GM21390 (cell line): ENCODE measurements at regions not wholly inside any gene's neighbourhood (a gene's known extent, or its start where the extent isn't known, plus 50 kb on each side); places are given as distances from the start of the nearest gene placed in this dataset.
A peak's percentile ranks its signal among the peaks of the same experiment; 100 is the strongest.

Experiments used
- ATAC-seq: cut with Tn5 transposase; IDR thresholded peaks from one replicate; pipeline ENCODE4 v1.9.1; 2021; ENCODE audit not compliant: unreplicated experiment

DNA sequence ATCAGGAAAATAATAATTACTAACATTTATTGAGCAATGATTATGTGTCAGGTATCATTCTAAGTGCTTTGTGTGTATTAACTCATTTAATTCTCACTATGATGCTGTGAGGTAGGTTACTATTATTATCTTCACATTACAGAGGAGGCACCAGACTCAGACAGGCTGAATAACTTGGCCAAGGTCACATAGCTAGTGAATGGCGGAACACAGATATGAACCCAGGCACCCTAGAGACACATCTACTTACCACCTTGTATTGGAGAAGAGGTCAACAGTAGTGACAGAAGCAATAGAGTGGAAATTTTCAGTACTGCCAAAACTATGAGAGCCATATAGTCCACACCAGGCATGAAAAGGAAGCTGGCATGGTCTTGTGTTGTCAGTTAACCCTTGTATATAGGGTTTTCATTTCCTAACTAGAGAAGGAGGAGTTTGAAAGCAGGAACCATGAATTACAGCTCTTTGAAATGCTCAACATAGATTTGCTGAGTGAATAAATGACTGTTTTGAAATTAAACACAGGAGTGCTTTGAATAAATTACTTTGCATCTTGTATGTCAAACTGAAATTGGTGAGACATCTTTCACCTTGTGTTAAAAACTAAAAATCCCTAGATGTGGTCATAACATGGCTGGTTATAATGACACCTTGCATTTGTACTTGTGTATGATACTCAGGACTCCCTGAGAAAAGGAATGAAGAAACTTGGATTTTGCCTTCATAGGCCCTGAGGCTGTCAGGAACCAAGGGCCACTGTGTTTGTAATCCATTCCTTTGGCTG lies 71.8 kb downstream of the RTL9 start:
- ATAC-seq, result no peak

DNA sequence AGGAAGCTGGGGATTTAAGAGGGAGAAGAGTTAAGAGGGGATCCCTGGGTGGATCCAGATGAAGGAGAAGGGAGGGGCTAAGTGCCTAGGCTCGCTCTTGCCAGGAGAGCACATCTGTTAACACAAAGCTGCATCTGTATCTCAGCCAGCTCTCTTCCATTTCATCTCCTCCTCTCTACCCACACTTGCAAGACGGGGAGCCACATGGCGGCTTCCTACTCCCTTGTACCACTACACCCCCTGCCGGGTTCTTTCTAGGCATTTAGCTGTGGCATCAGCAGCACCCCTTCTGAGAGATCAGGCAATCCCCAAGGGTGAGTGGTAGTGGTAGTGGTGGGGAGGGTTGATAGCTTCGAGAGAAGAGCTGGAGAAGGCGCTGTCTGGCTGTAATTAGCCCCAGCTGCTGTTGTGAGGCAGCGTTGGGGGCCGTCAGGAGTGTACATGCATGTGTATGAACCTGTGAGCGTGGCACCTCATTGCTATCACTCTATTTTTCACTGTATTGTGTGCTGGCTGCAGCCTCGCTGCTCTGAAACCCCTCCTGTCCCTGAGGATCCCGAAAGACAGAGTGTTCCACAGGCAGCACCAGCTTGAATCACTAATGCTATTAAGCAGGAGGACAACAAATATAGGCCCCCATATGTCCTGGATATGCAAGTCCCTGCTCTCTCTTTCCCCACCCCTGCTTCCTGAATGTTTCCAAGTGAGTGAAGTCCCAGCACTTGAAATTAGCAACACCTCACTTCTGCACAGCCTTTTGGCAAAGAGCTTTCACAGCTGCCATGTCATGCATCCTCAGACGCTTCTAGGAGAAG lies 73.7 kb downstream of the RTL9 start:
- ATAC-seq, result no peak

GRCh38 chrX:110432906-110433215 lies 74.2 kb downstream of the RTL9 start:
- ATAC-seq, result no peak

DNA sequence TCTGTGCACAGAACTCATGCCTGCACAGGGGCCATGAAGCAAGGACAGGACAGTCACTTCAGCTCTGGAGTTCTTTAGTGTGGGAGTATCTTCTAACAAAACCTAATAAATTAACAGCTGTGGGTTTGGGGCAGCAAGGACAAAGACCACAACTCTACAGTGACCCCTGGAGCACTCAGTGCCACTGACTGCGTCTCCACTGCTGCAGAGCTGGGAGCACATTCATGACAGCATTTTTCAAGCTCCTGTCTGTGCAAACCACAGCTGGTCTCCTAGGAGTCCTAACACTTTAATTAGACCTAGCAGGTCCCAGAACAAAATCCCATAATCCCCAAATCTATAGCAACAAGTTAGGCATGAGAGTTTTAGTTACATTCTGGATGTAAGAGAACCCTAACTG lies 76.5 kb downstream of the RTL9 start:
- no peak for ATAC-seq

DNA sequence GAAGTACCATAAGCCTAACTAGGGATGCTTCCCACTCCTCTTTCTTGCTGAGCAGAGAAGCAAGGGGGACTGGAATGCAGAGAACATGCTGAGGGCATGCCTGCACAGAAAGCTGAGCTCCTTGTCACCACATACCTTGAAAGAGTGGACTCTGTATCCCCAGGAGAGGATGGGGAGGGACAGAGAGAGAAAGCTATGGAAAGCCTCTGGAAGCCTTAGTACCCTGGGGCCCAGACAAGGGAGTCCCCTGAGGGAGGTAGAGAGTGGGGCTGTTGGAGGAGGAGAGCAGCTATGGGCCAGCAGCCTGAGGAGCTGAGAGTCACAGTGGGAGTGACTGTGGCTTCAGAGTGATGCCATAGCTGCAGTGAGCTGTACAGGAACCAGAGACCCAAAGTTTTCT lies 77.9 kb downstream of the RTL9 start:
- ATAC-seq, result no peak

GRCh38 chrX:110437686-110438085 lies 79.0 kb downstream of the RTL9 start:
- no peak for ATAC-seq

DNA sequence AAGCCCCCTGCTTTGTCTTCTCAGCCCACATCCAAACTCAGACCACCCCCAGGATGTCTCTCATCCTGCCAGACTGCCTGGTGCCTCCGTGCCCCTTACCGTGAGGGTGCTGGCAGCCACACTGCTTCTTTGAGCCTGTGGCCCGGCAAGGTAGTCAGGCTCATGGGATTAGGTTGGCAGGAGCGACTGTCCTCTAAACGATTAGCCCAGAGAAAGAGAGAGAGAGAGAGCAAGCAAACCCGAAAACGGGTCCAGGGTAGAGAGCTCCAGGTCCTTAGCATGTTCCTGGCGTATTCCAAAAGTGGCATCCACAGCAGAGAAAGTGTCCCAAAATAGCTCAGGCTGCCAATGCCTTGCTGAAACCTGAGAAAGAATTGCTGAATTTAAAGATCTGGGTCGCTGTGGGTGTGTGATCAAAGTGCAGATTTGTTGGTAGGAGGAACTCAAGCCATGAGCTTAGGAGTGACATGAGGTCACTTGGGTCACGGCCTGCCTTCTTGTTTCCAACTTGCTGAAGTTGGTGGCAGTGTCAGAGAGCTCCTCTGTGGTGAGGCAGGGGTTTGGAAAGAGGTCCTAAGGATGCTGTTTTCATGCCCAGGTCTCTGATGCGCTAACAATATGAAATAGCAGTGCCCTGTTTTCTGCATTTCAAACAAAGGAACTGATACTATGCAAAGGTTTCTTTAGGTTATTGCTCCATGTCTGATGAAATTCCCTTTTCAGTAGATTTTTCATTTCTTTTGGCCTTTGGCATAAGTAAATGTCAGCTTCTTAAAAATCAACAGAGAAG lies 81.6 kb downstream of the RTL9 start:
- no peak for ATAC-seq

DNA sequence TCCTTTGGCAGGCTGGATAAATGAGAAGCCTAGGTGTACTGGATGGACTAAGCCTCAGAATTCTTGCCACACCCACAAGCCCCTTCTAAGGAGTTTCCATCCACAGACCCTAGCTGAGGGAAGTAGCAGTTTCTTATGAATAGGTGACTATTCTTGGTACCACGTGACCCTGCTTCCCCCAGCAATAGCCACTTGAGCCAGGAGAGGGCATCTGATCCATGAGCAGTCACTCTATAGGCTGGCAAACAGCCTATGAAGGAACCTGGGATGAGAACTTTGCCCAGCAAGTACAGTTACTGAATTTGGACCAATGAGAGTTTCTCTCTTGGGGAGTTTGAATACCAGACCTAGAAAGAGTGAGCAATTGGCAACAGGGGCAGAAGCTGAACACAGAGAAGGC lies 84.0 kb downstream of the RTL9 start:
- peak; percentile 69 for ATAC-seq

DNA sequence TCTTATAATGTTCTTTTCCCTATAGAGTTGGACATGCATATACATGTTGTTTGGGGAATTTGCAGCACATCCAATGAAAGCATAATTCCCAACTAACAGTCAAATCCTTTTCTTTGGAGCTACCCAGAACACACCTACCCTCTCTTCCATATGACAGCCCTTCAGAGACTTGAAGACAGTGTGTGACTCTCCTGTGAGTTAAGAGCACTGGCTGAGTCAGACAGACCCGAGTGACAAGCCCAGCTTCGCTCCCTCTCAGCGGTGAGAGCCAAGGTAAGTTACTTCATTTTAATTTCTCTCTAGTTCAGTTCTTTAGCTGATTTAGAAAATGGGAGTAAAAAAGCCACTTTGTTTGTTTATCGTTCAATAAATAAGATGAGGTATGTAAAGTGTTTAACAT lies 86.3 kb downstream of the RTL9 start:
- no peak for ATAC-seq

DNA sequence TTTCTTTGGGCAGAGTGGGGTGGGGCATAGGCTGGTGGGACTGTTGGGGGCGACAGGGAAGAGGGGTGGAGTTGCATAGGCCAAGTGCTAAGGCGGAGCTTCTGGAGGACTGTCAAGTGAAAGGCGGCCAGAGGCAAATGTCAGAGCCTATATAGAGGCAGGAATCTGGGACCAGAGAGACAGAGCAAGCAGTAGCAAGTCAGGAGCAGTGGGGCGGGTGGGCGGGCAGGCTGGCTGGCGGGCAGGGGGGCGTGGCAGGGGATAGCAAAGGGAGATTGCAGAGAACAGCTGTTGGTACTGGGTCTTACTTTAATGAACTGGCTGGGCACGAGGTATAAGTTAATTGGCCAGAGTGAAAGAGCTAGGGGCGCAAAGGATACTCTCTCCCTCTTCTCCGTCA lies 89.8 kb downstream of the RTL9 start:
- ATAC-seq, result no peak

DNA sequence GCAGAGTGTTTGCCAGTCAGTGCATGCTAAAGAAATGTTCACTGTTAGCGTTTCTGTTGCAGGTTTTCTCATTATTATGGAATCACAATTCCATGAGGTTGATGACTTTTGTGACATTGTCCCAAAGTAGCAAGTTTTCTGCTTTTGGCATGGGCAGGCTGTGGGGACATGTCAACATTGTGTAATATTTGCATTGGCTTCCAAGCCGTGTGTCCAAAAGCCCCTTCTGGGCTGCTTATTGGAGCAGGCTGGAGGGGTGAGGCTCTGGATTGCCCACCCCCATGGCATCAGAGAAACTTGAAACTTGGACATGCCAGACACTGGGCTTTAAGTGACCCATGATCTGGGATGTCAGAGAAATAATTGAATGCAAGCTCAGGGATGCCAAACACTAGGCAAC lies 90.7 kb downstream of the RTL9 start:
- no peak for ATAC-seq

GRCh38 chrX:110450050-110450449 lies 91.4 kb downstream of the RTL9 start:
- ATAC-seq, result peak; percentile 95

DNA sequence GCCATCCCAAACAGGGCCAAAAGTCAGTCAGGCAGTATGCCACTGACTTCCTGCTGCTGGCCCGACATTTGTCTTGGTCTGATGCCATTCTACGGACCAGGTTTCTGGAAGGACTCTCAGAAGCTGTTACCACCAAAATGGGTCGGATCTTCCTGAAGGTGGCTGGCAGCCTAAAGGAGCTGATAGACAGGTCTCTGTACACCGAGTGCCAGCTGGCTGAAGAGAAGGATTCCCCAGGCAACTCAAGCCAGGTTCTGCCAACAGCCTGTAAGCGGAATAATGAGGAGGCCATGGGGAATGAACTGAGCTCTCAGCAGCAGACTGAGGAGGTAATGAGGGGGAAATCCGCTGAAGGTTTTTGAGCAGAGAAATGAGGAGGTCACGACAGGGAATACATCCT lies 95.7 kb downstream of the RTL9 start:
- no peak for ATAC-seq

- ATAC-seq, result no peak
These were observed 104.3 kb downstream of the RTL9 start for GRCh38 chrX:110462957-110463356.

DNA sequence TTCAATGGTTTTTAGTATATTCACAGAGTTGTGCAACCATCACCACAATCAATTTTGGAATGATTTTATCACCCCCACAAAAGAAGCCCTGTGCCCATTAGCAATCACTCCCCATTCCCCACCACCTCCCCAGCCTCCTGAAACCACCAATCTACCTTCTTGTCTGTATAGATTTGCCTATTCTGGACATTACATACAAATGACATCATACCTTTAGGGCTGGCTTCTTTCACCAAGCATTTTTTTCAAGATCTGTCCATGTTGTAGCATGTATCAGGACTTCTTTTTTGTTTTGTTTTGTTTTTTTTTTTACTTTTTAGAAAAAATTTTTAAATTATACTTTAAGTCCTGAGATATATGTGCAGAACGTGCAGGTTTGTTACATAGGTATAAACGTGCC lies 108.1 kb downstream of the RTL9 start:
- no peak for ATAC-seq

GRCh38 chrX:110472265-110472664 lies 113.6 kb downstream of the RTL9 start:
- no peak for ATAC-seq

- ATAC-seq, result no peak
These were observed 119.1 kb downstream of the RTL9 start for GRCh38 chrX:110477593-110478228.

DNA sequence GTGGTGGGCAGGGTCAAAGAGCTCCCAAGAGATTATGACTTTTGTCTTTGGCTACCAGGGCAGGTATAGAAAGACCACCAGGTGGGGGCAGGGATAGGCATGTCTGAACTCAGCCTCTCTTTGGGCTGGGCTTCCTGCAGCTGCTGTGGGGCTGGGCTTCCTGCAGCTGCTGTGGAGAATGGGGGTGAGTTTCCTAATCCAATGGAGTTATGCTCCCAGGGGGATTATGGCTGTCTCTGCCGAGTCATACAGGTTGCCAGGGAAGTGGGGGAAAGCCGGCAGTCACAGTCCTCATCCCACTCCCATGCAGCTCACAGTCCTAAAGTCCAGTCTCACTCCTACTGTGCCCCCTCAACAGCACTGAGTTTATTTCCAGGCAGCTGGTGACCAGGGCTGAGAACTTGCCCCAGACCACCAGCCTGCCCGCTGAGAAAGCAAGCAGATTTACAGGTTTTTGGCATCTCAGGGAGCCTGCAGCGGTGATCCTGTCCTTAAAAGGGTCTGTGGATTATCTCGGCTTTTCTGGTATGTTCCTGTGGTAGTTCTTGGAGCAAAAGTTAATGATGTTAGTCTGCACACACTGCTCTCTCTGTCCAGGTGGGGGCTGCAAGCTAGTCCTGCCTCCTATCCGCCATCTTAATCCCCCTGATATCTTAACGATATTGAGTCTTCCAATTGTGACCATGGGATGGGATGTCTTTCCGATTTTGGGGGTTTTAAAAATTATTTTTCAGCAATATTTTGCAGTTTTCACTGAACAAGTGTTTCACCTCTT lies 133.4 kb downstream of the RTL9 start:
- ATAC-seq, result no peak

DNA sequence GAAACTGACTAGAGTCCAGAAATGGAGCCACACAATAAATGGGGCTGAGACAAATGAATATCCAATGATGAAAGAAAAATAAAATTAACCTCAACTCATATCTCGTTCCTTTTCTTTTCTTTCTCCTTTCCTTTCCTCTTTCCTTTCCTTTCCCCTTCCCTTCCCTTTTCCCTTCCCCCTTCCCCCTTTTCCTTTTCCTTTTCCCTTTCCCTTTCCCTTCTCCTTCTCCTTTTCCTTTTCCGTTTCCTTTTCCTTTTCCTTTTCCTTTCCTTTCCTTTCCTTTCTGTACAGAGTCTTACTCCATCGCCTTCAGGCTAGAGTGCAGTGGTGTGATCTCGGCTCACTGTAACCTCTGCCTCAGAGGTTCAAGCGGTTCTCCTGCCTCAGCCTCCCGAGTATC lies 146.3 kb downstream of the RTL9 start:
- ATAC-seq, result no peak

- no peak for ATAC-seq
These were observed 151.3 kb downstream of the RTL9 start for GRCh38 chrX:110509755-110510532.
